GM12891 (cell line): ENCODE measurements at regions not wholly inside any gene's neighbourhood (a gene's known extent, or its start where the extent isn't known, plus 50 kb on each side); places are given as distances from the start of the nearest gene placed in this dataset.

Experiments used
- POLR2A ChIP-seq: IDR thresholded peaks from 2 replicates; pipeline ENCODE4 v1.6.1; 2011; ENCODE audit warnings: low read depth, low read length, control low read depth
- POLR2AphosphoS5 ChIP-seq: IDR thresholded peaks from 2 replicates; pipeline ENCODE4 v1.6.1; 2011; ENCODE audit warnings: low read depth, low read length, control low read depth
- TAF1 ChIP-seq: IDR thresholded peaks from 2 replicates; pipeline ENCODE4 v1.6.1; 2011; ENCODE audit warnings: low read depth, low read length, control low read depth

GRCh38 chr3:5401002-5401401 lies 213.5 kb downstream of the EDEM1 start:
- no peak for TF ChIP-seq POLR2AphosphoS5
- no peak for TF ChIP-seq POLR2A
- TF ChIP-seq TAF1 = no peak
